NCI-H2029 (cell line): ENCODE measurements at regions not wholly inside any gene's neighbourhood (a gene's known extent, or its start where the extent isn't known, plus 50 kb on each side); places are given as distances from the start of the nearest gene placed in this dataset.

Source experiments
- DNase-seq: peaks from one replicate; lab custom pipeline; 2025; lab: John Stamatoyannopoulos, UW

GRCh38 chr14:100468557-100468956 lies 118.7 kb downstream of the BEGAIN start:
- DNase-seq, result no peak

DNA sequence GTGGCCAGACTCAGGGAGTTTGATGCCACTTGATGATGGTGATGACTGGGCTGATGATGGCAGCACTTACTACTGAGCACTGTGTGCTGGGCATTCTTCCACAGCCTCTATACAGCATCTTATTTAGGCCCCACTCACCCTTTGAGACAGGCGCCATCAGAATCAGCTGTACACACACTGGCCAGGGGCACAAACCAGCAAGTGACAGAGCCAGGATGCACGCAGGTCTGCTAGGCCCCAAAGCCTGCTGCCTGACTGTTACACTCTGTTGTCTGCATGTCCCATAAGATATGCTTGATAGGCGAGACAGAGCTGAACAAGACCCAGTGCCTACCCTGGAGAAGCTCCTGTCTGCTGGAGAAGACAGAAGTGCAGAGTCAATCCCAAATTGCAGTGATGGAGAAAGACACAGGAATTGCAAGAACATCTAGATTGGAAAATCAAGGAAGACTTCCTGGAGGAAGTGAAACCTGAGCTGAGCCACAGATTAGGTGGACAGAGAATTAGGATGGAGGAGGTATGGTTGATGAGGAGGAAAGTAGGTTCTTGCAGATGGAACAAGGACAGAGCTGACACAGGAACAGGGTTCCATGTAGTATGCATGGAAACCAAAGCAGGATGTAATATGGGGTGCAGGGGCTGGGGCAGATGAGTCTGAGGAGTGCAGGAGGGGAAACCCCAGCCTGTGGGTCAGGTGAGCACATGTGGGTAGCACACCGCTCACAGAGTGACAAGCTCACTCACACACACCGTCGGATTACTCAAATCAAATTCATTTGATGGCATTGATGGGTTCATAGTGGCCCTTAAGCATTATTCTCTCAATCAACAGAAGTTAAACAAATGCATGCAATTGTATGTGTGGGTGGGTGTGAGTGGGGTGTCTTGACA lies 117.3 kb downstream of the BEGAIN start:
- no peak for DNase-seq

DNA sequence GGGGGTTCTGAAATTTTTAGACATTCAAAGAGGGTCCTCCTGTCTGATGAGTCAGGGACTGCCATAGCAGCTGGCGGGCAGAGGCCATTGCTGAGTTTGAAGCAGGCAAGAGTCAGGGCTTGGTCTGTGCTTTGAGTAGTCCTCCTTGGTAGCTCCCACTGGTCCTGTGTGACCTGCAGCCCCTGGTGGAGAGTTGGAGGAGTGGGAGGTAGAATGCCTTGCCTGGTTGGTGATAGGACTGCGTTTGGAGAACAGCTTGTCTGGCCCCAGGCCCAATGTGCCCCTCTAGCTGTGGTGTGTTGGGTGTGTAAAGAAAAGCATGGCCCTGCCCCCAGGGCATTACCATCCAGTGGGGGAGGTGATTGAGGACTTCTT lies 116.7 kb downstream of the BEGAIN start:
- DNase-seq, result no peak

GRCh38 chr14:100471441-100472093 lies 115.7 kb downstream of the BEGAIN start:
- DNase-seq, result peak; percentile 56

DNA sequence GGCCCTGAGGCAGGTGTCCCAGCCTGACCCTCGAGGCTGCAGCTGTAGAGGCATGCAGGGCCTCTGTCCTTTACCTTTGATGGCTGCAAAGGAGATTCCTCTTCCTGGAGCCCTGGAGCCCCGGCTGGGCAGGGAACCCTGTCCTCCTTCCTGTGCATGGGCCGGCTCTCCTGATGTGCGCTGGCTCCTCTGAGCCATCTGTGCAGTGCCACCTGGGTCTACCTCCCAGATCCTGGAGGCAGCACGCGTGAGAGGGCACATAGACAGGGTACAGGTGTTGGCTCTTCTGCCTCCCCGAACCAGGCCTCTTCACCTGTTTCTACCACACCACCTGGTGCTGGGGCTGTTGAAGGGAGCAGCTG lies 115.1 kb downstream of the BEGAIN start:
- DNase-seq, result peak; percentile 88

- DNase-seq, result no peak
Measured at GRCh38 chr14:100472491-100472890, 114.7 kb downstream of the BEGAIN start.

GRCh38 chr14:100473249-100473648 lies 114.0 kb downstream of the BEGAIN start:
- no peak for DNase-seq

DNA sequence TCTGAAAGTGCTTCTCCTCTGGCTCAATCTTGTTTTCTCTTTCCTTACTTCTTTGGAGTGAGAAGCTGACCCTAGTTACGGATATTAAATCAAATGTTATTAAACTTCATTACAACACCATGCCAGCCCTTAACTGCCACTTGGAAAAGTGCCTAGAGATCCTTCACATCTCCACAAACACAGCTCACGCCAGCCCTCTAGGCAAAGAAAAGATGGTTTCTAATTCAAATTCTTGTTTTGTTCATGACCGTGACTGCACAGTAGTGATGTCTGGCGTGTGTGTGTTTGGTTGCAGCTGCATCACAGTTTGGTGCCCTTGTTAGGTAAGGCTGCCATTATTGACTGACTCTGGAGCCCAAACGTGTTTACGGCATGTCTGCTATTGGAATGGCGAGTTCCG lies 113.0 kb downstream of the BEGAIN start:
- peak; percentile 43 for DNase-seq

DNA sequence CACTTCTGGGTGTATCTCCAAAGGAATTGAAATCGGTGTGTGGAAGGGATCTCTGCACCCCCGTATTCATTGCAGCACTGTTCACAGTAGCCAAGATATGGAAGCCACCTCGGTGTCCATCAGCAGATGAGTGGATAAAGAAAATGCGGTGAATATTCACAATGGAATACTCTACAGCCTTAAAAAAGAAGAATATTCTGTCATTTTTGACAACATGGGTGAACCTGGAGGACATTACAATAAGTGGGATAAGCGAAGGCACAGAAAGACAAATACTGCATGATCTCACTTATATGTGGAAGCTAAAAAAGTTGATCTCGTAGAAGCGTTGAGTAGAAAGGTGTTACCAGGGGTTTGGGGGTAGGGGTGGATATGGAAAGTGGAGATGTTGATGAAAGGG lies 111.9 kb downstream of the BEGAIN start:
- no peak for DNase-seq

- peak; percentile 17 for DNase-seq
Measured at GRCh38 chr14:100476012-100476822, 111.0 kb downstream of the BEGAIN start.

GRCh38 chr14:100484531-100485267 lies 102.5 kb downstream of the BEGAIN start:
- no peak for DNase-seq

GRCh38 chr14:100486025-100486828 lies 101.0 kb downstream of the BEGAIN start:
- DNase-seq, result peak; percentile 56
